ENCODE measurements at regions not wholly inside any gene's neighbourhood (a gene's known extent, or its start where the extent isn't known, plus 50 kb on each side); places are given as distances from the start of the nearest gene placed in this dataset.

DNA sequence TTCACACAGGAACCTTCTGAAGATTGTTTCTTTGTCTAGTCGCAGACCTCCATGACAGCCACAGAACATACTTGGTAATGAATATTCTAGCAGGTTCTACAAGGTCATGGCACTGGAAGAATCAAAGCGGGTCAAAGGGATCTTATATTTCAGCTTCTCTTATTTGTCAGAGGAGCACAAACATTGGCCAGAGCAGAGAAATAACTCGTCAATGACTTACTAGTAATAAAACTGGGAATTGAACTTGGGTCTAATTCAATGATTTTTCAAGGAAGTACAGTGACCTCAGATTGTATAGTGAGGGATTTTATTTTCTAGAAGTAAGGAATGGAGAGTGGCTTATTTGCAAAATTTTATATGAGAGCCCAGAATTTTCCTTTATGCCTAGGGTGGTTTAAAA, 290.8 kb upstream of the PLXNA2 start:
- FAIRE-seq (no peak), DNase-seq (no peak)
- no peak overlapping the region for H3K27ac ChIP-seq (ENCODE audit: low read depth in 2 of 2, low read length in 2 of 2)
- intact Hi-C loops (cut with DNase I): no loop called here
- no peaks in the 10 kb centered on the region for H3K9me3 ChIP-seq (ENCODE audit: control insufficient read depth in 2 of 3, insufficient read depth in 1 of 3, low read length in 3 of 3)
- H3K27me3 ChIP-seq (ENCODE audit: control insufficient read depth, insufficient read depth, low read length): no peaks in the 10 kb centered on the region
- no peaks in the 10 kb centered on the region for H3K4me1 ChIP-seq (ENCODE audit: control insufficient read depth in 2 of 3, insufficient read depth in 2 of 3, low read depth in 1 of 3, low read length in 3 of 3)
- no peak for TF ChIP-seq CTCF (IDR thresholded peaks at IDR 0.05; ENCODE audit: borderline replicate concordance, extremely low read depth, insufficient read depth)
- no peaks in the 10 kb centered on the region for H3K36me3 ChIP-seq (ENCODE audit: control insufficient read depth in 2 of 3, insufficient read depth in 3 of 3, low read length in 3 of 3)
- H3K4me3 ChIP-seq (ENCODE audit: low read length in 3 of 3): no peak overlapping the region
- H3K9ac ChIP-seq (ENCODE audit: low read length in 3 of 3): no peak overlapping the region

DNA sequence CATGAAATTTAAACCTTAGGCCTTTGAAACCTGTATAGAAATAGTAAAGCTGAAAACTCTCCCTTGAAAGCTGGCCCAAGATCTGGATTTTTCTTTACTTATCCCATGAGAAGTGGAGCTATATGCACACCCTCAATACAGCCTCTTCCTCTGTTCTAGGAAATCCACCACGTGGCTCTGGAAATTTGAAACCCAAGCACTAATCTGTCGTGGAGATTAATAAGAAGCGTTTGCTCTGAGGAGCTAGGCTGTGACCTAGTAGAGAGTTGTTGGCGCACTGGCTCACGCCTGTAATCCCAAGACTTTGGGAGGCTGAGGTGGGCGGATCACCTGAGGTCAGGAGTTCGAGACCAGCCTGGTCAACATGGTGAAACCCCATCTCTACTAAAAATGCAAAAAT, 291.3 kb upstream of the PLXNA2 start:
- Histone ChIP-seq H3K27me3 (ENCODE audit: control insufficient read depth, insufficient read depth, low read length) (no peaks in the 10 kb centered on the region), H3K27ac (ENCODE audit: low read depth in 2 of 2, low read length in 2 of 2) (no peak overlapping the region), H3K9ac (ENCODE audit: low read length in 3 of 3) (no peak overlapping the region), H3K36me3 (ENCODE audit: control insufficient read depth in 2 of 3, insufficient read depth in 3 of 3, low read length in 3 of 3) (no peaks in the 10 kb centered on the region), H3K4me1 (ENCODE audit: control insufficient read depth in 2 of 3, insufficient read depth in 2 of 3, low read depth in 1 of 3, low read length in 3 of 3) (no peaks in the 10 kb centered on the region), H3K4me3 (ENCODE audit: low read length in 3 of 3) (no peak overlapping the region), H3K9me3 (ENCODE audit: control insufficient read depth in 2 of 3, insufficient read depth in 1 of 3, low read length in 3 of 3) (no peaks in the 10 kb centered on the region)
- FAIRE-seq: no peak
- no peak for DNase-seq
- intact Hi-C loops (cut with DNase I): no loop called here
- TF ChIP-seq CTCF (IDR thresholded peaks at IDR 0.05; ENCODE audit: borderline replicate concordance, extremely low read depth, insufficient read depth): no peak

GRCh38 chr1:208536212-208536611, 292.0 kb upstream of the PLXNA2 start:
- H3K27ac ChIP-seq (ENCODE audit: low read depth in 2 of 2, low read length in 2 of 2): no peak overlapping the region
- FAIRE-seq (no peak), DNase-seq (no peak)
- no peaks in the 10 kb centered on the region for H3K9me3 ChIP-seq (ENCODE audit: control insufficient read depth in 2 of 3, insufficient read depth in 1 of 3, low read length in 3 of 3)
- TF ChIP-seq CTCF (IDR thresholded peaks at IDR 0.05; ENCODE audit: borderline replicate concordance, extremely low read depth, insufficient read depth): no peak
- H3K4me1 ChIP-seq (ENCODE audit: control insufficient read depth in 2 of 3, insufficient read depth in 2 of 3, low read depth in 1 of 3, low read length in 3 of 3): no peaks in the 10 kb centered on the region
- intact Hi-C loops (cut with DNase I): no loop called here
- H3K9ac ChIP-seq (ENCODE audit: low read length in 3 of 3): no peak overlapping the region
- H3K36me3 ChIP-seq (ENCODE audit: control insufficient read depth in 2 of 3, insufficient read depth in 3 of 3, low read length in 3 of 3): no peaks in the 10 kb centered on the region
- H3K27me3 ChIP-seq (ENCODE audit: control insufficient read depth, insufficient read depth, low read length): no peaks in the 10 kb centered on the region
- no peak overlapping the region for H3K4me3 ChIP-seq (ENCODE audit: low read length in 3 of 3)

- no peaks in the 10 kb centered on the region for H3K36me3 ChIP-seq (ENCODE audit: control insufficient read depth in 2 of 3, insufficient read depth in 3 of 3, low read length in 3 of 3)
- no peaks in the 10 kb centered on the region for H3K27me3 ChIP-seq (ENCODE audit: control insufficient read depth, insufficient read depth, low read length)
- no peak overlapping the region for H3K27ac ChIP-seq (ENCODE audit: low read depth in 2 of 2, low read length in 2 of 2)
- no peaks in the 10 kb centered on the region for H3K9me3 ChIP-seq (ENCODE audit: control insufficient read depth in 2 of 3, insufficient read depth in 1 of 3, low read length in 3 of 3)
- H3K9ac ChIP-seq (ENCODE audit: low read length in 3 of 3): no peak overlapping the region
- H3K4me1 ChIP-seq (ENCODE audit: control insufficient read depth in 2 of 3, insufficient read depth in 2 of 3, low read depth in 1 of 3, low read length in 3 of 3): no peaks in the 10 kb centered on the region
- TF ChIP-seq CTCF (IDR thresholded peaks at IDR 0.05; ENCODE audit: borderline replicate concordance, extremely low read depth, insufficient read depth): no peak
- FAIRE-seq (no peak), DNase-seq (no peak)
- intact Hi-C loops (cut with DNase I): no loop called here
- no peak overlapping the region for H3K4me3 ChIP-seq (ENCODE audit: low read length in 3 of 3)
Observed at GRCh38 chr1:208537198-208537597, 293.0 kb upstream of the PLXNA2 start.
